Fibroblast of lung (primary cell): ENCODE measurements at regions not wholly inside any gene's neighbourhood (a gene's known extent, or its start where the extent isn't known, plus 50 kb on each side); places are given as distances from the start of the nearest gene placed in this dataset.

Source experiments
- EZH2 ChIP-seq: IDR thresholded peaks from 2 replicates; pipeline ENCODE4 v1.5.1; 2012; ENCODE audit warnings: low read length, control low read depth, mild to moderate bottlenecking; ENCODE audit errors: missing control alignments
- TF ChIP-seq, protein P1 (sequence below), 2 donors: IDR thresholded peaks in 1 of 2; conservative IDR thresholded peaks in 1 of 2; 1 replicate in 1 of 2; 2 replicates in 1 of 2; pipeline ENCODE4 v1.5.1; 2011 to 2012; ENCODE audit warnings: low read length in 2 of 2, control low read depth in 1 of 2, inconsistent platforms in 1 of 2, low read depth in 1 of 2, mild to moderate bottlenecking in 1 of 2

DNA sequence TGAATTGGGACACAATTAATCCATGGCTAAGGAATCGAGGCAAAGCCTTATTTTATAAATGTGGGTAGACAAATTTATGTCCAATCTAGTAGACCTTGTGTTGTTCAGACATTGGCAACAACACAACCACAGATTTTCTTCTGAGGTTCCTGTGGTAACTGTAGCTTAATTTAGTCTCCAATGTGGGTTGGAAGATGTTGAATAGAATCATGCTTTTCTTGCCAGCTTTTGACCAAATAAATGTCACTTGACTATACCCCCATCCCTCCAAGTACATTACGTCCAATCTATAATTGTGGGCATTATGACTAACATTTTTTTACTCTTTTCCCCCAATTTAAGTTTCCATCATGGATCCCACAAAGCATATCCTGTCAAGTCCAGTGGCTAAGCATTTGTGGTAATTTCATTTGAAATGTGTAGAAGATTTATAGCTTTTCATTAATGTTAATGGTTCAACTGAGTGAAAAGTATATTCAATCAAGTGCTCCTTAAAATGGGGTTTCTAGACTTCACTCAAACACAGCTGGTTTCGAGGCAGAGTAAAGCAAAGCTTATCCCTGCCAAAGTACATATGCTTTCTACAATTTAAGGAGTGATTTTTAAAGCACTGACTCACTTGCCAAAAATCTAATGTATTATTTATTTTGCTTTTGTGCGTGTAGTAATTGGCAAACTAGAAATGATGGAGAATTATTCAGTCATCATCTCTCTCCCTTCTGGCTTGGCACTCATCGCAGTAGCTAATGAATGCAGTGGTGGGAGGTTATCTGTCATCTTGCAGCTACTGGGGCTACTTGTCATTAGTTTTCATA lies 141.8 kb downstream of the FAM174A start:
- TF ChIP-seq, protein P1, sequence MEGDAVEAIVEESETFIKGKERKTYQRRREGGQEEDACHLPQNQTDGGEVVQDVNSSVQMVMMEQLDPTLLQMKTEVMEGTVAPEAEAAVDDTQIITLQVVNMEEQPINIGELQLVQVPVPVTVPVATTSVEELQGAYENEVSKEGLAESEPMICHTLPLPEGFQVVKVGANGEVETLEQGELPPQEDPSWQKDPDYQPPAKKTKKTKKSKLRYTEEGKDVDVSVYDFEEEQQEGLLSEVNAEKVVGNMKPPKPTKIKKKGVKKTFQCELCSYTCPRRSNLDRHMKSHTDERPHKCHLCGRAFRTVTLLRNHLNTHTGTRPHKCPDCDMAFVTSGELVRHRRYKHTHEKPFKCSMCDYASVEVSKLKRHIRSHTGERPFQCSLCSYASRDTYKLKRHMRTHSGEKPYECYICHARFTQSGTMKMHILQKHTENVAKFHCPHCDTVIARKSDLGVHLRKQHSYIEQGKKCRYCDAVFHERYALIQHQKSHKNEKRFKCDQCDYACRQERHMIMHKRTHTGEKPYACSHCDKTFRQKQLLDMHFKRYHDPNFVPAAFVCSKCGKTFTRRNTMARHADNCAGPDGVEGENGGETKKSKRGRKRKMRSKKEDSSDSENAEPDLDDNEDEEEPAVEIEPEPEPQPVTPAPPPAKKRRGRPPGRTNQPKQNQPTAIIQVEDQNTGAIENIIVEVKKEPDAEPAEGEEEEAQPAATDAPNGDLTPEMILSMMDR (conservative IDR thresholded peaks at IDR 0.05 in 1 of 2, IDR thresholded peaks at IDR 0.05 in 1 of 2; ENCODE audit: low read depth in 1 of 2, low read length in 2 of 2) = no peak
- no peak for TF ChIP-seq EZH2
